IMR-90 (cell line): ENCODE measurements at regions not wholly inside any gene's neighbourhood (a gene's known extent, or its start where the extent isn't known, plus 50 kb on each side); places are given as distances from the start of the nearest gene placed in this dataset.

ENCODE experiments used
- BHLHE40 ChIP-seq: fragments of 150-350 bp; IDR thresholded peaks from 2 replicates; pipeline ENCODE4 v1.6.1; 2016; ENCODE audit warnings: mild to moderate bottlenecking, low read depth, low read length
- CHD1 ChIP-seq: IDR thresholded peaks from 2 replicates; pipeline ENCODE4 v1.6.1; 2012; ENCODE audit warnings: low read depth, low read length, improper control_type of control experiment
- CTCF ChIP-seq: conservative IDR thresholded peaks from 2 replicates; pipeline ENCODE4 v1.5.1; 2012; ENCODE audit warnings: mild to moderate bottlenecking, low read depth, low read length, improper control_type of control experiment
- FOS ChIP-seq: fragments of 150-350 bp; IDR thresholded peaks from 2 replicates; pipeline ENCODE4 v1.6.1; 2016; ENCODE audit warnings: low read depth, low read length
- MAFK ChIP-seq: IDR thresholded peaks from 2 replicates; pipeline ENCODE4 v1.6.1; 2012; ENCODE audit warnings: low read depth, low read length, improper control_type of control experiment
- MAZ ChIP-seq: IDR thresholded peaks from 2 replicates; pipeline ENCODE4 v1.6.1; 2012; ENCODE audit warnings: low read depth, mild to moderate bottlenecking, low read length, improper control_type of control experiment, moderate library complexity, borderline replicate concordance
- MXI1 ChIP-seq: IDR thresholded peaks from 2 replicates; pipeline ENCODE4 v1.6.1; 2012; ENCODE audit warnings: low read depth, mild to moderate bottlenecking, low read length, moderate library complexity, borderline replicate concordance
- POLR2A ChIP-seq: IDR thresholded peaks from 2 replicates; pipeline ENCODE4 v1.6.1; 2012; ENCODE audit warnings: mild to moderate bottlenecking, low read depth, low read length
- RAD21 ChIP-seq: IDR thresholded peaks from 2 replicates; pipeline ENCODE4 v1.6.1; 2012; ENCODE audit warnings: low read length, improper control_type of control experiment
- RCOR1 ChIP-seq: IDR thresholded peaks from 2 replicates; pipeline ENCODE4 v1.6.1; 2012; ENCODE audit warnings: mild to moderate bottlenecking, low read length, improper control_type of control experiment; ENCODE audit not compliant: insufficient replicate concordance
- RFX5 ChIP-seq: IDR thresholded peaks from 2 replicates; pipeline ENCODE4 v1.8.0; 2012; ENCODE audit warnings: low read depth, mild to moderate bottlenecking, low read length, moderate library complexity
- SMC3 ChIP-seq: fragments of 150-350 bp; IDR thresholded peaks from 2 replicates; pipeline ENCODE4 v1.6.1; 2016; ENCODE audit warnings: low read depth, mild to moderate bottlenecking, antibody characterized with exemption, low read length, moderate library complexity

- TF ChIP-seq CTCF (no peak), POLR2A (no peak), RCOR1 (no peak), RAD21 (no peak), RFX5 (no peak), BHLHE40 (no peak), MXI1 (no peak), CHD1 (no peak), MAFK (peak; percentile 54), MAZ (no peak), SMC3 (no peak), FOS (no peak)
These were observed 400.0 kb downstream of the PLA2G4A start for GRCh38 chr1:187228790-187229189.
